ENCODE measurements at regions not wholly inside any gene's neighbourhood (a gene's known extent, or its start where the extent isn't known, plus 50 kb on each side); places are given as distances from the start of the nearest gene placed in this dataset.
"Not testable (repeated sequence)": the region's sequence is repeated elsewhere in the genome, so short reads cannot be mapped to it uniquely, and the experiment has no call there.

- Histone ChIP-seq H3K27me3 (ENCODE audit: insufficient read depth, low read length) (no peaks in the 10 kb centered on the region), H3K27ac (ENCODE audit: low read depth, low read length) (no peak overlapping the region), H3K4me3 (ENCODE audit: insufficient read depth, low read length) (no peak overlapping the region), H4K20me1 (ENCODE audit: insufficient read depth, low read length) (no peaks in the 10 kb centered on the region), H3K79me2 (ENCODE audit: insufficient read depth, low read length) (no peaks in the 10 kb centered on the region), H3K9me3 (ENCODE audit: low read depth, low read length) (no peaks in the 10 kb centered on the region), H3K36me3 (ENCODE audit: insufficient read depth, low read length) (no peaks in the 10 kb centered on the region), H3K4me1 (ENCODE audit: insufficient read depth, low read length) (no peaks in the 10 kb centered on the region), H2AFZ (ENCODE audit: low read length) (peak overlapping the region; percentile 4), H3K4me2 (ENCODE audit: insufficient read depth, low read length) (no peak overlapping the region)
- TF ChIP-seq CTCF (IDR thresholded peaks at IDR 0.05; ENCODE audit: extremely low read depth, low read depth, low read length): no peak
- DNase-seq (ENCODE audit: insufficient read length, low spot score, missing footprints): no peak
Observed at GRCh38 chr4:128682942-128683666, 126.4 kb upstream of the JADE1 start.

GRCh38 chr4:128676095-128676494 lies 133.4 kb upstream of the JADE1 start:
- Histone ChIP-seq H3K36me3 (ENCODE audit: insufficient read depth, low read length) (no peaks in the 10 kb centered on the region), H3K27ac (ENCODE audit: low read depth, low read length) (no peak overlapping the region), H3K4me2 (ENCODE audit: insufficient read depth, low read length) (no peak overlapping the region), H3K4me1 (ENCODE audit: insufficient read depth, low read length) (no peaks in the 10 kb centered on the region), H3K79me2 (ENCODE audit: insufficient read depth, low read length) (no peaks in the 10 kb centered on the region), H3K27me3 (ENCODE audit: insufficient read depth, low read length) (no peaks in the 10 kb centered on the region), H4K20me1 (ENCODE audit: insufficient read depth, low read length) (no peaks in the 10 kb centered on the region), H3K4me3 (ENCODE audit: insufficient read depth, low read length) (no peak overlapping the region), H3K9me3 (ENCODE audit: low read depth, low read length) (no peaks in the 10 kb centered on the region), H2AFZ (ENCODE audit: low read length) (no peak overlapping the region)
- no peak for TF ChIP-seq CTCF (IDR thresholded peaks at IDR 0.05; ENCODE audit: extremely low read depth, low read depth, low read length)
- DNase-seq (ENCODE audit: insufficient read length, low spot score, missing footprints): no peak

- Histone ChIP-seq H3K36me3 (ENCODE audit: insufficient read depth, low read length) (no peaks in the 10 kb centered on the region), H3K27me3 (ENCODE audit: insufficient read depth, low read length) (no peaks in the 10 kb centered on the region), H3K4me2 (ENCODE audit: insufficient read depth, low read length) (no peak overlapping the region), H3K4me3 (ENCODE audit: insufficient read depth, low read length) (no peak overlapping the region), H4K20me1 (ENCODE audit: insufficient read depth, low read length) (no peaks in the 10 kb centered on the region), H3K27ac (ENCODE audit: low read depth, low read length) (no peak overlapping the region), H3K4me1 (ENCODE audit: insufficient read depth, low read length) (no peaks in the 10 kb centered on the region), H2AFZ (ENCODE audit: low read length) (no peak overlapping the region), H3K79me2 (ENCODE audit: insufficient read depth, low read length) (no peaks in the 10 kb centered on the region), H3K9me3 (ENCODE audit: low read depth, low read length) (no peaks in the 10 kb centered on the region)
- TF ChIP-seq CTCF (IDR thresholded peaks at IDR 0.05; ENCODE audit: extremely low read depth, low read depth, low read length): no peak
- DNase-seq (ENCODE audit: insufficient read length, low spot score, missing footprints): peak; percentile 71
Observed at GRCh38 chr4:128675083-128675482, 134.4 kb upstream of the JADE1 start.

- not testable (repeated sequence) for H3K36me3 ChIP-seq (ENCODE audit: insufficient read depth, low read length); H3K4me3 ChIP-seq (ENCODE audit: insufficient read depth, low read length); H3K79me2 ChIP-seq (ENCODE audit: insufficient read depth, low read length); H2AFZ ChIP-seq (ENCODE audit: low read length); H3K4me1 ChIP-seq (ENCODE audit: insufficient read depth, low read length); H3K9me3 ChIP-seq (ENCODE audit: low read depth, low read length); H3K27me3 ChIP-seq (ENCODE audit: insufficient read depth, low read length); DNase-seq (ENCODE audit: insufficient read length, low spot score, missing footprints); H3K27ac ChIP-seq (ENCODE audit: low read depth, low read length); H4K20me1 ChIP-seq (ENCODE audit: insufficient read depth, low read length); H3K4me2 ChIP-seq (ENCODE audit: insufficient read depth, low read length)
Observed at GRCh38 chr4:128673159-128673558, 136.3 kb upstream of the JADE1 start.

- H3K27ac ChIP-seq (ENCODE audit: low read depth, low read length); DNase-seq (ENCODE audit: insufficient read length, low spot score, missing footprints); H3K27me3 ChIP-seq (ENCODE audit: insufficient read depth, low read length); H4K20me1 ChIP-seq (ENCODE audit: insufficient read depth, low read length); H3K4me3 ChIP-seq (ENCODE audit: insufficient read depth, low read length); H3K79me2 ChIP-seq (ENCODE audit: insufficient read depth, low read length); H3K4me1 ChIP-seq (ENCODE audit: insufficient read depth, low read length); H3K4me2 ChIP-seq (ENCODE audit: insufficient read depth, low read length); H3K9me3 ChIP-seq (ENCODE audit: low read depth, low read length); H2AFZ ChIP-seq (ENCODE audit: low read length); H3K36me3 ChIP-seq (ENCODE audit: insufficient read depth, low read length): not testable (repeated sequence)
Observed at GRCh38 chr4:128672596-128672995, 136.9 kb upstream of the JADE1 start.
